ENCODE measurements at regions not wholly inside any gene's neighbourhood (a gene's known extent, or its start where the extent isn't known, plus 50 kb on each side); places are given as distances from the start of the nearest gene placed in this dataset.

DNA sequence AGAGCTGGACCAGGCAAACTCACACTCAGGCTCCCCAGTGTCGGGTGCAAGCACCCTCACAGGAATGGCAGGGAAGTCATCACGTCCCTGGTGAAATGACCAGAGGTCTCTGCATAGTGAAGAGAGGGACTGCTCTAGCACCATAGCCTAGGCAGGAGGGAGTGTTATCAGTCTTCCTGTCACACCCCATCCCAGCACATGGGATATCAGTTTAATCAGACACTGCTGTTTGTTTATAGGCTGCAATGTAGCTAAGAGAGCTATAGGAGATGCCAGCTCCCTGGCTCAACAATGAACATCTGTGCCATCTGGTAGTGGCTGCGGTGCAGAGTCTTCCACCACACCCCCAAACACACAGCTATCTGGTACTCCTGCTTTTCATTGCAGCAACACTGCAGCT, 776.6 kb downstream of the ZNF385D start:
- TF ChIP-seq POLR2A (IDR thresholded peaks at IDR 0.05; ENCODE audit: borderline replicate concordance, extremely low read depth, insufficient read depth, insufficient read length) (no peak), POLR2AphosphoS5 (IDR thresholded peaks at IDR 0.05; ENCODE audit: low read depth, low read length) (no peak), EZH2 (IDR thresholded peaks at IDR 0.05) (no peak), RAD21 (IDR thresholded peaks at IDR 0.05; ENCODE audit: low read depth) (no peak)
- TF ChIP-seq, protein P1, sequence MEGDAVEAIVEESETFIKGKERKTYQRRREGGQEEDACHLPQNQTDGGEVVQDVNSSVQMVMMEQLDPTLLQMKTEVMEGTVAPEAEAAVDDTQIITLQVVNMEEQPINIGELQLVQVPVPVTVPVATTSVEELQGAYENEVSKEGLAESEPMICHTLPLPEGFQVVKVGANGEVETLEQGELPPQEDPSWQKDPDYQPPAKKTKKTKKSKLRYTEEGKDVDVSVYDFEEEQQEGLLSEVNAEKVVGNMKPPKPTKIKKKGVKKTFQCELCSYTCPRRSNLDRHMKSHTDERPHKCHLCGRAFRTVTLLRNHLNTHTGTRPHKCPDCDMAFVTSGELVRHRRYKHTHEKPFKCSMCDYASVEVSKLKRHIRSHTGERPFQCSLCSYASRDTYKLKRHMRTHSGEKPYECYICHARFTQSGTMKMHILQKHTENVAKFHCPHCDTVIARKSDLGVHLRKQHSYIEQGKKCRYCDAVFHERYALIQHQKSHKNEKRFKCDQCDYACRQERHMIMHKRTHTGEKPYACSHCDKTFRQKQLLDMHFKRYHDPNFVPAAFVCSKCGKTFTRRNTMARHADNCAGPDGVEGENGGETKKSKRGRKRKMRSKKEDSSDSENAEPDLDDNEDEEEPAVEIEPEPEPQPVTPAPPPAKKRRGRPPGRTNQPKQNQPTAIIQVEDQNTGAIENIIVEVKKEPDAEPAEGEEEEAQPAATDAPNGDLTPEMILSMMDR (IDR thresholded peaks at IDR 0.05 in 2 of 3, conservative IDR thresholded peaks at IDR 0.05 in 1 of 3; ENCODE audit: borderline replicate concordance in 1 of 3, insufficient read depth in 1 of 3, low read depth in 2 of 3, low read length in 2 of 3), result no peak

Data from HCT116 (cell line).